Upper lobe of right lung (tissue), 1 donor: ENCODE measurements at regions not wholly inside any gene's neighbourhood (a gene's known extent, or its start where the extent isn't known, plus 50 kb on each side); places are given as distances from the start of the nearest gene placed in this dataset.

Experiments used
- ATAC-seq: fragments of 200-7000 bp; cut with Tn5 transposase; one replicate; pipeline ENCODE4 v1.9.1; 2020; ENCODE audit warnings: mild to moderate bottlenecking, moderate library complexity
- DNase-seq: peaks from one replicate; pipeline ENCODE4 v3.0.0-alpha.2; 2020
- H3K27ac ChIP-seq: fragments of 200-600 bp; one replicate; pipeline ENCODE4 v1.8.0; 2022
- H3K27me3 ChIP-seq: fragments of 200-600 bp; one replicate; pipeline ENCODE4 v1.8.0; 2022; ENCODE audit warnings: mild to moderate bottlenecking
- H3K36me3 ChIP-seq: fragments of 200-600 bp; one replicate; pipeline ENCODE4 v1.8.0; 2022
- H3K4me1 ChIP-seq: fragments of 200-600 bp; one replicate; pipeline ENCODE4 v1.8.0; 2022
- H3K4me3 ChIP-seq: fragments of 200-600 bp; one replicate; pipeline ENCODE4 v1.8.0; 2022; ENCODE audit warnings: mild to moderate bottlenecking
- H3K9me3 ChIP-seq: fragments of 200-600 bp; one replicate; pipeline ENCODE4 v1.8.0; 2022
- intact Hi-C: fragments of 100-400 bp; cut with DNase I; formaldehyde crosslinking; loops from one replicate; pipeline ENCODE4 v1.11.0; 2022
- TF ChIP-seq, protein P1 (sequence below): fragments of 200-600 bp; IDR thresholded peaks from one replicate; pipeline ENCODE4 v1.8.0; 2022; ENCODE audit warnings: antibody characterized with exemption
- donor health status: DM: no; HTN: yes; CAD: no; lungs with severe emphysema.

DNA sequence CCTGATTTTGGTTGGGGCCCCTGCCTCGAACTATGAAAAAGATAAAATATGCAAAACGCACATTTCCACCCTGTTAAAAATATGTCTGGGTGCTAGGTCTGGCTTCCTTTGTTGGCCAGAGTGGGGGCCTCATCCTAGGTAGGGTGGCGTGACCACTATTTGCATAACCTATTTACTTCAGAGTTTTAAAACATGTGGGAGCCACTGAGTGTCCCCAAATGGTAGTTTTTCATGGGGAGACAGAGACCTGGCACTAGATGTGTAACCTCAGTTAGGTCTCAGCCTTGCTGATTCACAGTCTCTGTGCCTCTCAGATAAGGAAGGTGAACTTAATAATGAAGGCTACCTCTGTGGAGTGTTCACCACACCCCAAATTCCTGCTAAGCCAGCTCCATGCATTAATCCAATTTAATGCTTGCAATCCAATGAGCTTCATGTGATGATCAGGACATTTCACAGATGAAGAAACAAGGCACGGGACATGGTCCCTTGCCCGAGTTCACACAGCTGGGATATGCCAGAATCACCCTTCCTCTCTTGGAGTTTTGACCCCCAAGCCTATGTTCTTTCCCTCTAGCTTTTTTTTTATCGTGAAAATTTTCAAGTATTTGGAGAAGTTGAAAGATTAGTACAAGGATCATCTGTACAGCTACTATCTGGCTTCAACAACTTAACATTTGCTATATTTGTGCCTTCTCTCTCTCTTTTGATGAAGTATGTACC lies 103.4 kb downstream of the IRF8 start:
- TF ChIP-seq, protein P1, sequence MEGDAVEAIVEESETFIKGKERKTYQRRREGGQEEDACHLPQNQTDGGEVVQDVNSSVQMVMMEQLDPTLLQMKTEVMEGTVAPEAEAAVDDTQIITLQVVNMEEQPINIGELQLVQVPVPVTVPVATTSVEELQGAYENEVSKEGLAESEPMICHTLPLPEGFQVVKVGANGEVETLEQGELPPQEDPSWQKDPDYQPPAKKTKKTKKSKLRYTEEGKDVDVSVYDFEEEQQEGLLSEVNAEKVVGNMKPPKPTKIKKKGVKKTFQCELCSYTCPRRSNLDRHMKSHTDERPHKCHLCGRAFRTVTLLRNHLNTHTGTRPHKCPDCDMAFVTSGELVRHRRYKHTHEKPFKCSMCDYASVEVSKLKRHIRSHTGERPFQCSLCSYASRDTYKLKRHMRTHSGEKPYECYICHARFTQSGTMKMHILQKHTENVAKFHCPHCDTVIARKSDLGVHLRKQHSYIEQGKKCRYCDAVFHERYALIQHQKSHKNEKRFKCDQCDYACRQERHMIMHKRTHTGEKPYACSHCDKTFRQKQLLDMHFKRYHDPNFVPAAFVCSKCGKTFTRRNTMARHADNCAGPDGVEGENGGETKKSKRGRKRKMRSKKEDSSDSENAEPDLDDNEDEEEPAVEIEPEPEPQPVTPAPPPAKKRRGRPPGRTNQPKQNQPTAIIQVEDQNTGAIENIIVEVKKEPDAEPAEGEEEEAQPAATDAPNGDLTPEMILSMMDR = no peak
- intact Hi-C loops = no loop called here
- Histone ChIP-seq H3K36me3 (no peaks in the 10 kb centered on the region), H3K27me3 (no peaks in the 10 kb centered on the region), H3K27ac (no peak overlapping the region), H3K4me3 (no peak overlapping the region), H3K9me3 (no peaks in the 10 kb centered on the region), H3K4me1 (no peaks in the 10 kb centered on the region)
- DNase-seq (no peak), ATAC-seq (no peak)

DNA sequence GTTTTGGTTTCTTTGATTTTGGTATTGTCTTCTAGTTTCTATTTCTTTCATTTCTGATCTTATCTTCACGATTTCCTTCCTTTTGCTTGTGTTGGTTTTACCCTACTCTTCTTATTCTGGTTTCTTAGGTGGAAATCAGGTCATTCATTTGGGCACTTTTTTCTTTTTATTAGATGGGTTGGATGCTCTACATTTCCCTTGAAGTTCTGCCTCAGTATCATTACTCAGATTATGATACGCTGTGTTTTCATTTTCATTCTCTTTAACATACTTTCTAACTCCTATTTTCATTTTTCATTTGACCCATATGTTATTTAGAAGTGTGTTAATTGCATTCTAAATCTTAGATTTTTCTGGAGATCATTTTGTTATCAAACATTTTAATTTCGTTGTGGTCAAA lies 108.6 kb downstream of the IRF8 start:
- intact Hi-C loops = no loop called here
- TF ChIP-seq, protein P1 = no peak

DNA sequence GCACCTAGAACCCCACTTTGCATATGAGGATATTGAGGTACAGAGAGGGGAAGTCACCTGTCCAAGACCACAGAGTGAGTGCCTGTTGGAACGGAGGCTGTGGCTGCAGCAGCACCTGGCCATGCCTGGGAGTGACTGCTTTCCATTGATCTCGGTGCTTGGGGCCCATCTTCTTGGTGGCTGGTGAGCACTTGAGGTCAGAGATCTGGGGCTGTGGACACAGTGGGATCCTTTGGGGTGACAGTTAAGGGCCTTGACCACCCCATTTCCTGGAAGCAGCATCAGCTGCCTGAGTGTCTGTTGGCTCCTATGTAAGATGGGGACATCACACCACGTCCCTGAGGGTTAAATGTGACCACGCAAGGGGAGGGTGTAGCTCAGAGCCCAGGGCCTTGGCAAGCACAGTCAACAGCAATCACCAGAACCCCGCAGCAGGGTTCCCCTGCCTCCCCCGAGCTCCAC lies 111.7 kb downstream of the IRF8 start:
- H3K27ac ChIP-seq = no peak overlapping the region
- TF ChIP-seq, protein P1 = no peak
- H3K4me3 ChIP-seq = no peak overlapping the region
- no peaks in the 10 kb centered on the region for H3K4me1 ChIP-seq
- DNase-seq = peak; percentile 40
- no peaks in the 10 kb centered on the region for H3K9me3 ChIP-seq
- H3K36me3 ChIP-seq = no peaks in the 10 kb centered on the region
- intact Hi-C loops = no loop called here
- no peak for ATAC-seq
- H3K27me3 ChIP-seq = peaks cover 9% of the 10 kb centered on the region

More for the DNA sequence above, 108.6 kb downstream of the IRF8 start:
- no peaks in the 10 kb centered on the region for H3K36me3 ChIP-seq
- H3K4me1 ChIP-seq = no peaks in the 10 kb centered on the region
- no peak overlapping the region for H3K4me3 ChIP-seq
- no peak overlapping the region for H3K27ac ChIP-seq
- DNase-seq (no peak), ATAC-seq (no peak)
- H3K27me3 ChIP-seq = peaks cover 9% of the 10 kb centered on the region
- no peaks in the 10 kb centered on the region for H3K9me3 ChIP-seq

DNA sequence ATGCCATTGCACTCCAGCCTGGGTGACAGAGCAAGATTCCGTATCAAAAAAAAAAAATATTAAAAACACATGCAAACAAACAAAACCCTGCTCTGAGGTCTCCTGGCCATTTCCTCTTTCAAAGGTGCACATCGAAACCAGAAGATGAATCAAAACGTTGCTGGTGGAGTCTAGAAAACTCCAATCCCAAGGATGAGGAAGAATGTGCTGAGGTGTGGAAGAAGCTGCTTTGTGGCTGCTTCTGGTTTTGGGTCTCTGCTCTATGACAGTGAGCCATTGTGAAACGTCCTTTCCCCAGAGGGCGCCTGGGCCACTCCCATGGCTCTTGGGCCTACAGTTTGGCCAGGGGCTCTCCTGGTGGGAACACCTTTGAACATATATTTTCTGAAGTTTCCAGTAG lies 112.6 kb downstream of the IRF8 start:
- no peak overlapping the region for H3K4me3 ChIP-seq
- no peaks in the 10 kb centered on the region for H3K36me3 ChIP-seq
- no peak for ATAC-seq
- H3K4me1 ChIP-seq = no peaks in the 10 kb centered on the region
- DNase-seq = no peak
- intact Hi-C loops = no loop called here
- H3K27ac ChIP-seq = no peak overlapping the region
- TF ChIP-seq, protein P1 = no peak
- no peaks in the 10 kb centered on the region for H3K9me3 ChIP-seq
- H3K27me3 ChIP-seq = peaks cover 9% of the 10 kb centered on the region

DNA sequence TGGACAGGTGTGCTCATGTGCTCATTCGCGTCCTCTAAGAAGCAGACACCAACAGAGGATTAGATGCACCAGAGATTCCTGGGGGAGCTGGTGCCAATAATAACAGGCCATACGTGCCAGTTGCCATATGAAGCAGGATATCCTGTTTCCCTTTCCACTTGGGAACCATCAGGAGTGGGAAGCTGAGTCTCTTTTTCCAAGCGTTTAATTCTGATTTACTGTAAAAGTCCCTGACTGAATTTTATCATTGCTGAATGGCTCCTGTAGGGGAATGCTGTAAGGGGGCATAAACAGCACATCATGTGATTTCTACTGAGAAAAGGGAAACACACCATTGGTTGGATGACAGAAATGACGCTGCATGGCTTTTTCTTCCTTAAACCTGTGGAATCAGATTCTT lies 113.3 kb downstream of the IRF8 start:
- intact Hi-C loops = no loop called here
- no peaks in the 10 kb centered on the region for H3K4me1 ChIP-seq
- H3K9me3 ChIP-seq = no peaks in the 10 kb centered on the region
- DNase-seq (no peak), ATAC-seq (no peak)
- no peak overlapping the region for H3K27ac ChIP-seq
- peaks cover 9% of the 10 kb centered on the region for H3K27me3 ChIP-seq
- TF ChIP-seq, protein P1 = no peak
- no peak overlapping the region for H3K4me3 ChIP-seq
- H3K36me3 ChIP-seq = no peaks in the 10 kb centered on the region
